IMR-90 (cell line): ENCODE measurements at regions not wholly inside any gene's neighbourhood (a gene's known extent, or its start where the extent isn't known, plus 50 kb on each side); places are given as distances from the start of the nearest gene placed in this dataset.
"Not testable (repeated sequence)": the region's sequence is repeated elsewhere in the genome, so short reads cannot be mapped to it uniquely, and the experiment has no call there.

ENCODE experiments used
- ATAC-seq: fragments of 200-7000 bp; cut with Tn5 transposase; 2 replicates; pipeline ENCODE4 v1.9.1; 2020; ENCODE audit warnings: low read depth, mild to moderate bottlenecking, moderate library complexity
- BruUV-seq: library from RNA; stranded (reverse); fragments of 400-500 nt; replicated peaks from 2 replicates; lab custom pipeline; 2021; lab: Mats Ljungman, UMichigan
- CTCF ChIA-PET: fragments of 300-600 bp; formaldehyde crosslinking; extraction: SDS; loops from one replicate; lab custom pipeline; 2021; ENCODE audit warnings: antibody characterized with exemption; lab: Yijun Ruan, JAX
- POLR2A ChIA-PET: fragments of 300-600 bp; sonication (Branson Sonifier 250); formaldehyde crosslinking; loops from one replicate; lab custom pipeline; 2022; ENCODE audit warnings: antibody characterized with exemption; ENCODE audit not compliant: unreplicated experiment; lab: Charles Lee
- DNase-seq: peaks from one replicate; pipeline ENCODE4 v3.0.0; 2013
- H2AFZ ChIP-seq: replicated peaks from 2 replicates; pipeline ENCODE3; 2013; ENCODE audit warnings: low read length, mild to moderate bottlenecking; ENCODE audit not compliant: poor library complexity
- H2AK5ac ChIP-seq: 2 replicates; pipeline ENCODE4 v1.6.1; 2013; ENCODE audit warnings: low read depth, low read length, inconsistent platforms
- H2AK9ac ChIP-seq: replicated peaks from 2 replicates; pipeline ENCODE3; 2013; ENCODE audit warnings: mild to moderate bottlenecking, low read depth, low read length, moderate library complexity; ENCODE audit not compliant: poor library complexity
- H2BK120ac ChIP-seq: 2 replicates; pipeline ENCODE4 v1.6.1; 2013; ENCODE audit warnings: low read depth, low read length, inconsistent platforms
- H2BK15ac ChIP-seq: 3 replicates; pipeline ENCODE4 v1.6.1; 2013; ENCODE audit warnings: low read depth, low read length, inconsistent platforms
- H2BK20ac ChIP-seq: 2 replicates; pipeline ENCODE4 v1.6.1; 2013; ENCODE audit warnings: low read depth, mild to moderate bottlenecking, inconsistent platforms, low read length, moderate library complexity
- H2BK5ac ChIP-seq: 2 replicates; pipeline ENCODE4 v1.6.1; 2013; ENCODE audit warnings: mild to moderate bottlenecking, low read depth, low read length, inconsistent platforms; ENCODE audit not compliant: poor library complexity, severe bottlenecking
- H3K14ac ChIP-seq: replicated peaks from 2 replicates; pipeline ENCODE4 v1.6.1; 2013; ENCODE audit warnings: low read depth, low read length, inconsistent platforms
- H3K18ac ChIP-seq: 2 replicates; pipeline ENCODE4 v1.6.1; 2013; ENCODE audit warnings: low read depth, low read length, control low read depth
- H3K23ac ChIP-seq: 2 replicates; pipeline ENCODE4 v1.6.1; 2013; ENCODE audit warnings: low read depth, low read length, inconsistent platforms
- H3K27ac ChIP-seq: 2 replicates; pipeline ENCODE4 v1.5.1; 2013; ENCODE audit warnings: mild to moderate bottlenecking, control low read depth, low read length; ENCODE audit not compliant: insufficient read depth
- H3K27me3 ChIP-seq: 2 replicates; pipeline ENCODE4 v1.6.1; 2013; ENCODE audit warnings: low read length; ENCODE audit not compliant: control insufficient read depth, insufficient read depth
- H3K36me3 ChIP-seq: 2 replicates; pipeline ENCODE4 v1.6.1; 2013; ENCODE audit warnings: low read length, mixed read lengths; ENCODE audit not compliant: control insufficient read depth, insufficient read depth
- H3K4ac ChIP-seq: 2 replicates; pipeline ENCODE4 v1.6.1; 2013; ENCODE audit warnings: low read depth, low read length, inconsistent platforms
- H3K4me1 ChIP-seq: 2 replicates; pipeline ENCODE4 v1.6.1; 2013; ENCODE audit warnings: low read length, mixed read lengths; ENCODE audit not compliant: control insufficient read depth, insufficient read depth
- H3K4me2 ChIP-seq: 2 replicates; pipeline ENCODE4 v1.6.1; 2013; ENCODE audit warnings: low read depth, mild to moderate bottlenecking, control low read depth, low read length, moderate library complexity
- H3K4me3 ChIP-seq: 2 replicates; pipeline ENCODE4 v1.5.1; 2013; ENCODE audit warnings: low read depth, mild to moderate bottlenecking, control low read depth, low read length, moderate library complexity; ENCODE audit not compliant: insufficient read depth
- H3K56ac ChIP-seq: 2 replicates; pipeline ENCODE4 v1.6.1; 2013; ENCODE audit warnings: low read length, inconsistent platforms; ENCODE audit not compliant: insufficient read depth; ENCODE audit errors: extremely low read depth
- H3K79me1 ChIP-seq, 2 experiments: 2 replicates each; pipeline ENCODE4 v1.6.1; 2013; ENCODE audit warnings: low read length in 2 of 2, inconsistent platforms in 1 of 2, low read depth in 1 of 2
- H3K9ac ChIP-seq: 2 replicates; pipeline ENCODE4 v1.6.1; 2013; ENCODE audit warnings: low read depth, low read length, control low read depth
- H3K9me1 ChIP-seq: 2 replicates; pipeline ENCODE4 v1.6.1; 2013; ENCODE audit warnings: low read length, inconsistent platforms; ENCODE audit not compliant: insufficient read depth
- H3K9me3 ChIP-seq: 2 replicates; pipeline ENCODE4 v1.6.1; 2013; ENCODE audit warnings: low read length; ENCODE audit not compliant: control insufficient read depth, insufficient read depth
- H4K20me1 ChIP-seq: 2 replicates; pipeline ENCODE4 v1.6.1; 2013; ENCODE audit warnings: low read length, inconsistent platforms; ENCODE audit not compliant: insufficient read depth
- H4K5ac ChIP-seq: 2 replicates; pipeline ENCODE4 v1.6.1; 2013; ENCODE audit warnings: mild to moderate bottlenecking, low read depth, low read length, control low read depth
- H4K8ac ChIP-seq, 2 experiments: 2 replicates each; pipeline ENCODE4 v1.6.1; 2013; ENCODE audit warnings: low read depth in 2 of 2, low read length in 2 of 2, control low read depth in 1 of 2, inconsistent platforms in 1 of 2
- H4K91ac ChIP-seq: 2 replicates; pipeline ENCODE4 v1.6.1; 2013; ENCODE audit warnings: low read depth, low read length, inconsistent platforms; ENCODE audit not compliant: insufficient read depth
- WGBS, 2 experiments: methylation state at CpG; one replicate each; pipeline versions ENCODE4 v1.1.5 to v1.1.7; 2013; ENCODE audit warnings: missing lambda C conversion rate in 2 of 2; ENCODE audit not compliant: insufficient read length in 1 of 2; ENCODE audit errors: extremely low coverage in 2 of 2; 5-methylcytosine and 5-hydroxymethylcytosine counted together
- dilution Hi-C: fragments of 300-500 bp; cut with HindIII; formaldehyde crosslinking; loops from one replicate; pipeline ENCODE4 v1.14.3; 2018; ENCODE audit warnings: low sequenced_read_pairs; ENCODE audit not compliant: unreplicated experiment
- in situ Hi-C: fragments of 300-500 bp; cut with MboI; formaldehyde crosslinking; loops from 3 replicates; pipeline ENCODE4 v1.14.3; 2019; ENCODE audit warnings: low sequenced_read_pairs, inconsistent platforms, mixed read lengths
- intact Hi-C: fragments of 100-400 bp; cut with micrococcal nuclease; formaldehyde crosslinking; loops from 2 replicates; pipeline ENCODE4 v1.10.0; 2022

DNA sequence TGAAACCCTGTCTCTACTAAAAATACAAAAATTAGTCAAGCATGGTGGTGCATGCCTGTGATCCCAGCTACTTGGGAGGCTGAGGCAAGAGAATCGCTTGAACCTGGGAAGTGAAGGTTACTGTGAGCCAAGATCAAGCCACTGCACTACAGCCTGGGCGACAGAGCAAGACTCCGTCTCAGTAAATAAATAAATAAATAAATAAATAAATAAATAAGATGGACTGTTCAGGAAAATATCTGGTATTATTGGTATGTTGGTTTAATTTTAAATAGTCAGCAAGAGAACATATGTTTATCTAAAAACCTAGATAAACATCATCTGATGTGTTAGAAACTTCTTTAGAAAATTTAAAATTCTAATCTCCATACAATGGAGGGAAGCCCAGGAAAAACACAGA lies 431.6 kb upstream of the AKR1E2 start:
- H3K18ac ChIP-seq, H3K9ac ChIP-seq, H3K27me3 ChIP-seq, intact Hi-C loops, H2BK20ac ChIP-seq, H4K20me1 ChIP-seq, H3K4ac ChIP-seq, H3K27ac ChIP-seq, H2BK15ac ChIP-seq, H3K36me3 ChIP-seq, H3K56ac ChIP-seq, H2AK5ac ChIP-seq, H3K4me3 ChIP-seq, H3K14ac ChIP-seq, H2BK5ac ChIP-seq, H4K91ac ChIP-seq, H4K5ac ChIP-seq, CTCF ChIA-PET, H2AFZ ChIP-seq, H4K8ac ChIP-seq, H3K79me1 ChIP-seq, H3K4me2 ChIP-seq, BruUV-seq, H3K9me1 ChIP-seq, H2AK9ac ChIP-seq, DNase-seq, ATAC-seq, H3K9me3 ChIP-seq, POLR2A ChIA-PET, H3K23ac ChIP-seq, in situ Hi-C loops, H2BK120ac ChIP-seq, dilution Hi-C loops, H3K4me1 ChIP-seq: not testable (repeated sequence)
- no CpG with 5 or more reads among the region's 3 CpGs for WGBS, 2 experiments
